ENCODE measurements at regions not wholly inside any gene's neighbourhood (a gene's known extent, or its start where the extent isn't known, plus 50 kb on each side); places are given as distances from the start of the nearest gene placed in this dataset.

DNA sequence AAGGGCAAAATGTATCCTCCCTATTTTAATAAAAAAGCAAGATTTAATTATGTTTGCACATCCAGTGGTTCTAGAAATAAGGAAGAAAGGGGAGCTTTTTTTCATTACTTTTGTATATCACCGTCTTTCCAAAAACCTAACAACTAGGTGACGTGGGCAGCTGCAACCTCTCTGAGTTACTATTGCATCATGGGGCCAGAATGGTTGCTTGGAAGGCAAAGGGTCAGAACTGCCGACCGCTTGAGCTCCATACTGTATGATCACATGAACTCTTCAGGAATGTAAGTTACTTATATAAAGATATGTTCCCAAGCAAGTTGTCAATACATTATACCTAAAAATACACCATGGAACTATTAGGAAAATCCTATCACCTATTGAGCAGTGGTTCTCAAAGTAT is 85.6 kb upstream of the HIVEP3 start:
- intact Hi-C loops (cut with DNase I): no loop called here
- no peaks in the 10 kb centered on the region for H3K36me3 ChIP-seq
- no peaks in the 10 kb centered on the region for H3K9me3 ChIP-seq
- no peak for DNase-seq
- 96 to 97% methylated on average over 4 of the region's 4 CpGs for WGBS, 2 donors
- no peak for ATAC-seq
- no peak overlapping the region for H3K27ac ChIP-seq
- H3K4me3 ChIP-seq: no peak overlapping the region
- TF ChIP-seq CTCF (IDR thresholded peaks at IDR 0.05): no peak
- H3K4me1 ChIP-seq: peaks cover 0 to 9% (median 7%) of the 10 kb centered on the region in 9 donors
- no peaks in the 10 kb centered on the region for H3K27me3 ChIP-seq

DNA sequence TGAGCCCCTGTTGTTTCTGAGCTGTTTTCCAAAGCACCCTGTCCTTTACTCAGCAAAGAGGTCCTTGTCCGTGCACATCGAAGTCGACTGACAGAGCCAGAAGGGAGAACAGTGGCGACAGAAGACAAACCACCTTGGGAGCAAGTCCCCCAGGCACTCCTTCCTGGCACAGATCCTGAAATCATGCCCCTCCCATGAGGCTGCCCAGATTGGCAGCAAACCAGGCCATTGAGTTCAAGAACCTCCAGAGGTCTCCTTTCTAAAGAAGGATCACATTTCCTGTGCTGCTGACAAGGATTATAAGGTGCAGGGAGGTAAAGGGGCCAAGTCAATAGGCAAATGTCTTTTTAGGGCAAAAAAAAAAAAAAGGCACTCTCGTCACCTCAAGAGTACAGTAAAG is 84.7 kb upstream of the HIVEP3 start:
- Histone ChIP-seq H3K9me3 (no peaks in the 10 kb centered on the region), H3K4me3 (no peak overlapping the region), H3K27me3 (no peaks in the 10 kb centered on the region), H3K4me1 (peaks cover 0 to 9% (median 7%) of the 10 kb centered on the region in 9 donors), H3K27ac (no peak overlapping the region), H3K36me3 (no peaks in the 10 kb centered on the region)
- no peak for TF ChIP-seq CTCF (IDR thresholded peaks at IDR 0.05)
- 74 to 75% methylated on average over 5 of the region's 5 CpGs for WGBS, 2 donors
- intact Hi-C loops (cut with DNase I): no loop called here
- peak in 1 of 2 donors; percentile 13 for DNase-seq
- peak in 1 of 8 donors; percentile 31 for ATAC-seq

DNA sequence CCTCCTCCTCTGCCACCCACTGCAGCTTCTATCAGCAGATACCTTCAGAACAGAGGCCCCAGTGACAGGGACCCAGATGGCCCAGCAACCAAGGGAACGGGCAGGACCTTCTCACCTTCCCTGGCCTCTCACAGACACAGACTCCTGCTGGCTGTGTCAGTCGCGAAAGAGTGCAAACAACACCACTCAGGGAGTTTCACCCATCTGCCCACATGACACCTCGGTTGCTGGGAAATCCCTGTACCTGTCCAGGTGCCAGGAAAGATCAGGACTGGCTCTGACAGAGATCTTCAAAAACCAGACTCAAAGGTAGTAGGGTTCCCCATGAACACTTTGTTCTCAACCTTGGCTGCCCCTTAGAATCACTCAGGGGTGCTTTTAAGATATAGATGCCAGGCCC is 83.5 kb upstream of the HIVEP3 start:
- no peak for TF ChIP-seq CTCF (IDR thresholded peaks at IDR 0.05)
- intact Hi-C loops (cut with DNase I): no loop called here
- Histone ChIP-seq H3K27ac (no peak overlapping the region), H3K4me1 (peaks cover 0 to 9% (median 7%) of the 10 kb centered on the region in 9 donors), H3K27me3 (no peaks in the 10 kb centered on the region), H3K9me3 (no peaks in the 10 kb centered on the region), H3K36me3 (no peaks in the 10 kb centered on the region), H3K4me3 (no peak overlapping the region)
- no peak for DNase-seq
- WGBS, 2 donors: 84 to 85% methylated on average over 4 of the region's 4 CpGs
- no peak for ATAC-seq

GRCh38 chr1:42000766-42001165 is 82.0 kb upstream of the HIVEP3 start:
- Histone ChIP-seq H3K36me3 (no peaks in the 10 kb centered on the region), H3K27ac (no peak overlapping the region), H3K9me3 (no peaks in the 10 kb centered on the region), H3K4me3 (no peak overlapping the region), H3K4me1 (peaks cover 0 to 9% (median 0%) of the 10 kb centered on the region in 9 donors), H3K27me3 (no peaks in the 10 kb centered on the region)
- intact Hi-C loops (cut with DNase I): no loop called here
- no peak for TF ChIP-seq CTCF (IDR thresholded peaks at IDR 0.05)
- no peak for DNase-seq
- ATAC-seq: no peak
- WGBS, 2 donors: 94 to 97% methylated on average over 3 of the region's 3 CpGs

DNA sequence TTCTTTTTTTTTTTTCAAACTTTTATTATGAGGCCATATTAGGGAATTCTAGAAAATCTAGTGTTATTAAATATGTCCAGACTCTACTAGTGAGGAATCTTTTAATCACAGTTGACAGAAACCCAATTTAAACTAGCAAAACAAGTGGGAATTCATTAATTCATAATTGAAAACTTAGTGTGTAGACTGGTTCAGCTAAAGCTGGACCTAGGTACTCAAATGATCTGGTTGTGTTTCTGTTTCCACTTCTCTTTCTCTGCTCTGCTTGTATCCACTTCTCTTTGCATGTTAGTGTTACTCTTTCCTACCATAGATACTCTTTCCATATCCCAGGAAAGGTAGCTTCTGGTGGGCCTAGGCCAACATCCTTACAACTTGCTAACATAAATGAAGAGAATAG is 81.2 kb upstream of the HIVEP3 start:
- Histone ChIP-seq H3K27ac (no peak overlapping the region), H3K4me3 (no peak overlapping the region), H3K27me3 (no peaks in the 10 kb centered on the region), H3K36me3 (no peaks in the 10 kb centered on the region), H3K9me3 (no peaks in the 10 kb centered on the region), H3K4me1 (peaks cover 0 to 9% (median 0%) of the 10 kb centered on the region in 9 donors)
- DNase-seq (no peak), ATAC-seq (no peak)
- intact Hi-C loops (cut with DNase I): no loop called here
- no peak for TF ChIP-seq CTCF (IDR thresholded peaks at IDR 0.05)

All from heart right ventricle (tissue), 16 donors.